Aorta (tissue), 5 donors: ENCODE measurements at regions not wholly inside any gene's neighbourhood (a gene's known extent, or its start where the extent isn't known, plus 50 kb on each side); places are given as distances from the start of the nearest gene placed in this dataset.

Experiments used
- ATAC-seq: fragments of 200-7000 bp; cut with Tn5 transposase; one replicate; pipeline ENCODE4 v1.9.1; 2022; ENCODE audit warnings: moderate library complexity; ENCODE audit not compliant: low FRiP score
- DNase-seq, 2 donors: peaks; one replicate each; pipeline ENCODE4 v3.0.0-alpha.2; 2020
- H3K27ac ChIP-seq, 2 donors: one replicate each; pipeline ENCODE4 v1.5.1; 2013; ENCODE audit warnings: low read length in 2 of 2, mild to moderate bottlenecking in 2 of 2, moderate library complexity in 2 of 2, control low read depth in 1 of 2, inconsistent platforms in 1 of 2, low read depth in 1 of 2
- H3K27me3 ChIP-seq, 2 donors: one replicate each; pipeline ENCODE4 v1.6.1; 2013; ENCODE audit warnings: control low read depth in 1 of 2, low read length in 1 of 2, mild to moderate bottlenecking in 1 of 2, moderate library complexity in 1 of 2; ENCODE audit not compliant: insufficient read depth in 2 of 2, control insufficient read depth in 1 of 2
- H3K36me3 ChIP-seq, 2 donors: one replicate each; pipeline ENCODE4 v1.6.1; 2013; ENCODE audit warnings: control low read depth in 1 of 2, low read length in 1 of 2, mild to moderate bottlenecking in 1 of 2; ENCODE audit not compliant: insufficient read depth in 2 of 2, control insufficient read depth in 1 of 2
- H3K4me1 ChIP-seq, 2 donors: one replicate each; pipeline ENCODE4 v1.6.1; 2013; ENCODE audit warnings: low read length in 2 of 2, control low read depth in 1 of 2, mild to moderate bottlenecking in 1 of 2, moderate library complexity in 1 of 2; ENCODE audit not compliant: insufficient read depth in 2 of 2, control insufficient read depth in 1 of 2
- H3K4me3 ChIP-seq, 2 donors: one replicate each; pipeline ENCODE4 v1.5.1; 2013; ENCODE audit warnings: low read length in 2 of 2, control low read depth in 1 of 2, mild to moderate bottlenecking in 1 of 2
- H3K9me3 ChIP-seq: one replicate; pipeline ENCODE4 v1.6.1; 2013; ENCODE audit warnings: mild to moderate bottlenecking, low read length; ENCODE audit not compliant: control insufficient read depth
- WGBS, 2 donors: extraction: QIAGEN DNeasy Blood & Tissue Kit; methylation state at CpG; one replicate each; pipeline ENCODE4 v1.1.7; 2013; 5-methylcytosine and 5-hydroxymethylcytosine counted together
- intact Hi-C, 2 donors: fragments of 100-400 bp; cut with DNase I; formaldehyde crosslinking; loops; one replicate each; pipeline versions ENCODE4 v1.14.2 to v1.15.0; 2022
- donor health status: healthy with polysubstance abuse.
- donor health status: Bipolar disorder and iron deficiency.
- donor health status: DM: no; HTN: no; CAD: no.
- donor health status: DM: no; HTN: no; CAD: no.
- donor health status: DM: yes; HTN: yes; CAD: no.

DNA sequence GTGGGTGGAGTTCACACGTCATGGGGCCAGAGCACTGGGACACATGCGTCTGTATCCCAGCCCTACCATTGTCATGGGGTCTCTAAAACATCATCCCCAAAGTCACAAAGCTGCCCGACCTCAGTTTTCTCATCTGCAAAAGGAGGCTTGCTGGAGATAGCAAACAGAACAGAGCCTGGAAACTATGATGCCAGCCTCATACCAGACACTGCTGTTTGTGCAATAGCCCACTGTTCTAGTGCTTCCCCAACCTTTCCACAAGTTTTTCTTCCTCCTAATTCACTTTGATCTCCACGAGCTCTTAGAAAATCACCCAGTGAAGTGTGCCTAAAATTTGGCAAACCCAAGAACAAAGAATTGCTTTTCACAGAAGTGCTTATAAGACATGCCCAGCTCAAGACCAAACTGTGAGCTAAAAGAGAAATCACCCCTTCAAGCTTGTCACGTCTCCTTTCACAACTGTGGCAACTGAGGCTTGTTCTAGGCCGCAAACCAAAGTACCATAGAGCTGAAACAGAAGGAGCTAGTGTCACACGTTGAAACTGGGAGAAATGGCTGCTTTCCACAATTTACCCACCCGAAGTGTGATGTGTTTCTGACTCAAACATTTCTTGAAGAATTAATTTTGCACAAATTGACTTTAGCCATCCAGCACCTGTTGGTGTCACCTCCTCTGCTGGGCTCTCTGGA, 162.7 kb upstream of the ID2 start:
- DNase-seq (no peak), ATAC-seq (no peak)
- intact Hi-C loops = no loop called here
- H3K36me3 ChIP-seq = no peaks in the 10 kb centered on the region
- WGBS, 2 donors = 90 to 93% methylated on average over 8 of the region's 8 CpGs
- H3K9me3 ChIP-seq = no peaks in the 10 kb centered on the region
- H3K27ac ChIP-seq = no peak overlapping the region
- H3K27me3 ChIP-seq = no peaks in the 10 kb centered on the region
- no peak overlapping the region for H3K4me3 ChIP-seq
- H3K4me1 ChIP-seq = peaks cover 0 to 3% of the 10 kb centered on the region in 2 donors

- Histone ChIP-seq H3K36me3 (no peaks in the 10 kb centered on the region), H3K27me3 (no peaks in the 10 kb centered on the region), H3K27ac (no peak overlapping the region), H3K9me3 (no peaks in the 10 kb centered on the region), H3K4me1 (no peaks in the 10 kb centered on the region), H3K4me3 (no peak overlapping the region)
- DNase-seq = no peak
- ATAC-seq = peak; percentile 26
- intact Hi-C loops = no loop called here
- WGBS, 2 donors = 91 to 92% methylated on average over 5 of the region's 5 CpGs
These were observed 161.0 kb upstream of the ID2 start for GRCh38 chr2:8520791-8521344.

GRCh38 chr2:8522687-8523086, 159.2 kb upstream of the ID2 start:
- ATAC-seq (no peak), DNase-seq (no peak)
- H3K27ac ChIP-seq = no peak overlapping the region
- WGBS, 2 donors = 90 to 94% methylated on average over 2 of the region's 2 CpGs
- intact Hi-C loops = no loop called here
- H3K9me3 ChIP-seq = no peaks in the 10 kb centered on the region
- H3K27me3 ChIP-seq = no peaks in the 10 kb centered on the region
- no peaks in the 10 kb centered on the region for H3K36me3 ChIP-seq
- no peak overlapping the region for H3K4me3 ChIP-seq
- no peaks in the 10 kb centered on the region for H3K4me1 ChIP-seq

- DNase-seq (no peak), ATAC-seq (no peak)
- no peak overlapping the region for H3K4me3 ChIP-seq
- intact Hi-C loops = no loop called here
- H3K27ac ChIP-seq = no peak overlapping the region
- H3K36me3 ChIP-seq = no peaks in the 10 kb centered on the region
- no peaks in the 10 kb centered on the region for H3K27me3 ChIP-seq
- no peaks in the 10 kb centered on the region for H3K4me1 ChIP-seq
- H3K9me3 ChIP-seq = no peaks in the 10 kb centered on the region
- 97 to 98% methylated on average over 9 of the region's 9 CpGs for WGBS, 2 donors
These were observed 157.5 kb upstream of the ID2 start for GRCh38 chr2:8524388-8524787.

DNA sequence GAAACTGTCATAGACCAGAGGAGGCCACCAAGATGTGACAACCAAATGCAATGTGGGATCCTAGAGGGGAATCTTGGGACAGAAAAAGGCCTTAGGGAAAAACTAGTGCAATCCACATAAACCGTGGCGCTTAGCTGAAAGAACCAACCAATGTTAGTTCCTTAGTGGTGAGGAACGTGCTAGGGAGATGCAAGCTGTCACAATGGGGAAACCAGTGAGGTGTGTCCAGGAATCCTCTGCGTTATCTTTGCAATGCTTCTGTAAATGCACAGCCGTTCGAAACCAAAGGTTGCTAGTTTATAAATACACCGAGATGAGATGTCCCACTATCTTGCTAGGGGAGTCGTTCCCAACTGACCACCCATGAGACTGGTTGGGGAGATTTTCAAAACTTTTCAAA, 157.0 kb upstream of the ID2 start:
- H3K27me3 ChIP-seq = no peaks in the 10 kb centered on the region
- no peaks in the 10 kb centered on the region for H3K9me3 ChIP-seq
- DNase-seq (no peak), ATAC-seq (no peak)
- no peaks in the 10 kb centered on the region for H3K4me1 ChIP-seq
- WGBS, 2 donors = 96 to 97% methylated on average over 8 of the region's 8 CpGs
- H3K36me3 ChIP-seq = no peaks in the 10 kb centered on the region
- H3K4me3 ChIP-seq = no peak overlapping the region
- H3K27ac ChIP-seq = no peak overlapping the region
- intact Hi-C loops = no loop called here

GRCh38 chr2:8525236-8525581, 156.6 kb upstream of the ID2 start:
- H3K4me1 ChIP-seq = no peaks in the 10 kb centered on the region
- intact Hi-C loops = no loop called here
- H3K4me3 ChIP-seq = no peak overlapping the region
- no peaks in the 10 kb centered on the region for H3K27me3 ChIP-seq
- no peaks in the 10 kb centered on the region for H3K36me3 ChIP-seq
- WGBS, 2 donors = 93 to 96% methylated on average over 7 of the region's 7 CpGs
- no peak for ATAC-seq
- no peak overlapping the region for H3K27ac ChIP-seq
- H3K9me3 ChIP-seq = no peaks in the 10 kb centered on the region
- no peak for DNase-seq

GRCh38 chr2:8525582-8526402, 156.1 kb upstream of the ID2 start:
- Histone ChIP-seq H3K27ac (no peak overlapping the region), H3K9me3 (no peaks in the 10 kb centered on the region), H3K27me3 (no peaks in the 10 kb centered on the region), H3K4me3 (no peak overlapping the region), H3K36me3 (no peaks in the 10 kb centered on the region), H3K4me1 (no peaks in the 10 kb centered on the region)
- WGBS, 2 donors = 58 to 63% methylated on average over 14 of the region's 14 CpGs
- peak; percentile 86 to 93 for DNase-seq
- peak; percentile 63 for ATAC-seq
- intact Hi-C loops = no loop called here

- DNase-seq = no peak
- intact Hi-C loops = no loop called here
- Histone ChIP-seq H3K27me3 (no peaks in the 10 kb centered on the region), H3K4me1 (no peaks in the 10 kb centered on the region), H3K4me3 (no peak overlapping the region), H3K27ac (no peak overlapping the region), H3K36me3 (no peaks in the 10 kb centered on the region), H3K9me3 (no peaks in the 10 kb centered on the region)
- no peak for ATAC-seq
- WGBS, 2 donors = 90 to 96% methylated on average over 3 of the region's 3 CpGs
These were observed 155.5 kb upstream of the ID2 start for GRCh38 chr2:8526403-8526696.

DNA sequence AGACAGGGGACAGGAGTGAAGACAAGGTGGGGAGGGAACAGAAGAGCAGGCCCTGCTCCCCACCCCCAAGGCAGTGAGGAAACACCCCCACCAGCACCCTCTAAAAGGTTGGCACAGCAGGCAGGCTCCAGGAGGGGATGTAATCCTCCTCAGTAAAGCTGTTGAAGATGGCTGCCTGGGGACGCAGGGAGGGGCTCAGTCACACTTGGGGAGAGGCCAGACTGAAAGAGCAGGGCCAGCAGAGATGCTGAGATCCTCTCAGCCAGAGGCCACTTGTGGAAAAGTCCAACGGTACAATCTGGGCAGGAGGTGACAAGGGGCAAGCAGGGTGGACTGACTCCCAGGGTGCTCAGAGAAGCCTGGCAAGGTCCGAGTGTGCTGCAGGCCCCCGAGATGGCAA, 154.8 kb upstream of the ID2 start:
- Histone ChIP-seq H3K27me3 (no peaks in the 10 kb centered on the region), H3K36me3 (no peaks in the 10 kb centered on the region), H3K9me3 (no peaks in the 10 kb centered on the region), H3K27ac (no peak overlapping the region), H3K4me1 (no peaks in the 10 kb centered on the region), H3K4me3 (no peak overlapping the region)
- intact Hi-C loops = no loop called here
- no peak for ATAC-seq
- DNase-seq = no peak
- 75 to 77% methylated on average over 4 of the region's 4 CpGs for WGBS, 2 donors
